LNCaP clone FGC (cell line): ENCODE measurements at regions not wholly inside any gene's neighbourhood (a gene's known extent, or its start where the extent isn't known, plus 50 kb on each side); places are given as distances from the start of the nearest gene placed in this dataset.

Source experiments
- DNase-seq: peaks from one replicate; pipeline ENCODE4 v3.0.0-alpha.2; 2011; ENCODE audit warnings: low read depth
- H3K4me3 ChIP-seq: 2 replicates; pipeline ENCODE4 v1.5.1; 2011; ENCODE audit warnings: mild to moderate bottlenecking, low read depth, low read length, control low read depth
- TF ChIP-seq, protein P1 (sequence below): IDR thresholded peaks from 2 replicates; pipeline ENCODE4 v1.5.1; 2012; ENCODE audit warnings: mild to moderate bottlenecking; ENCODE audit not compliant: control insufficient read depth, insufficient read depth; ENCODE audit errors: extremely low read depth

DNA sequence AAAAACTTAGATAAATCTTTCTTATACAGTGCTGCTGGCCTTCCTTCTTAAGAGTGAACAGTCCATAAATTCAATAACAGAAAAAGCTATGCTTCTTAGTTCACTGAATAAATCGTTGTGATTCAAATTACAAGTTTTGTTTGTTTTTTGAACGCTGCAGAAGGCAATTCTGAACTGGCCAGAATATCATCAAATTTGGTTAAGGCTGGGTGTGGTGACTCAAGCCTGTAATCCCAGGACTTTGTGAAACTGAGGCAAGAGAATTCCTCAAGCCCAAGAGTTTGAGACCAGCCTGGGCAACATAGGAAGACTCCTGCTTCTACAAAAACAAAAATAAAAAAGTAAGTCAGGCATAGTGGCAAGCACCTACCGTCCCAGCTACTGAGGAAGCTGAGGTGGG is 111.2 kb upstream of the SLC39A10 start:
- DNase-seq, result no peak
- TF ChIP-seq, protein P1, sequence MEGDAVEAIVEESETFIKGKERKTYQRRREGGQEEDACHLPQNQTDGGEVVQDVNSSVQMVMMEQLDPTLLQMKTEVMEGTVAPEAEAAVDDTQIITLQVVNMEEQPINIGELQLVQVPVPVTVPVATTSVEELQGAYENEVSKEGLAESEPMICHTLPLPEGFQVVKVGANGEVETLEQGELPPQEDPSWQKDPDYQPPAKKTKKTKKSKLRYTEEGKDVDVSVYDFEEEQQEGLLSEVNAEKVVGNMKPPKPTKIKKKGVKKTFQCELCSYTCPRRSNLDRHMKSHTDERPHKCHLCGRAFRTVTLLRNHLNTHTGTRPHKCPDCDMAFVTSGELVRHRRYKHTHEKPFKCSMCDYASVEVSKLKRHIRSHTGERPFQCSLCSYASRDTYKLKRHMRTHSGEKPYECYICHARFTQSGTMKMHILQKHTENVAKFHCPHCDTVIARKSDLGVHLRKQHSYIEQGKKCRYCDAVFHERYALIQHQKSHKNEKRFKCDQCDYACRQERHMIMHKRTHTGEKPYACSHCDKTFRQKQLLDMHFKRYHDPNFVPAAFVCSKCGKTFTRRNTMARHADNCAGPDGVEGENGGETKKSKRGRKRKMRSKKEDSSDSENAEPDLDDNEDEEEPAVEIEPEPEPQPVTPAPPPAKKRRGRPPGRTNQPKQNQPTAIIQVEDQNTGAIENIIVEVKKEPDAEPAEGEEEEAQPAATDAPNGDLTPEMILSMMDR, result no peak
- H3K4me3 ChIP-seq, result no peak overlapping the region

DNA sequence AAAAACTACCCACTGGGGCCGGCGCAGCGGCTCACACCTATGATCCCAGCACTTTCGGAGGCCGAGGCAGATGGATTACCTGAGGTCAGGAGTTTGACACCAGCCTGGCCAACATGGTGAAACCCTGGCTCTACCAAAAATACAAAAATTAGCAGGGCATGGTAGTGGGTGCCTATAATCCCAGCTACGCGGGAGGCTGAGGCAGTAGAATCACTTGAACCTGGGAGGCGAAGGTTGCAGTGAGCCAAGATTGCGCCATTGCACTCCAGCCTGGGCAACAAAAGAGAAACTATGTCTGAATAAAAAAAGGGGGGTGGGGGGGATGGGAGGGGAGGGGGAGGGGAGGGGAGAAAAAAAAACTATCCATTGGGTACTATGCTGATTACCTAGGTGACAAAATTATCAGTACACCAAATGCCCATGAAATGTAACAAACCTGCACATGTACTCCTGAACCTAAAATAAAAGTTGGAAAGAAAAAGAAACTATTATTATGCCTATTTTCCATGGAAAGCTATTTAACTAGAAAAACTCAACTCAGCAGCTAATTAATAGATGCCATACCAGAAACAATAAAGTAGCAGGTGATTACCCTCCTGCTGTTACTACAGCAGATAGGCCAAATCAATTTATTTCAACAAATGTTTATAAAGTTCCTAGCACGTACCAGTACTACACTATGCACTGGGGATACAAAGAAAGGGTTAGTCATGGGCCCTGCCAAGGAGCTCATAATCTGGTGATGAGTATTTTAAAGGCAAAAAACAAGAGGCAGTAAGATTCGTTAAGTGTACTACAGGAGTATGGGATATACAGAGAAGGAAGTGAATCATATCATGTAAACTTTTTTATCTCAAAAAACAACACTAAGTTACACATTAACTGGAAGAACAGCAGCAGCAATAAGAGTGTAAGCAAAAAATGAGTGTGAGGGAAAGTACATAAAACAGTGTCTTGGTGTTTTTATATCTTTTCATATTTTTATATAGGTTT is 112.8 kb upstream of the SLC39A10 start:
- no peak for DNase-seq
- H3K4me3 ChIP-seq, result no peak overlapping the region
- TF ChIP-seq, protein P1, result no peak

DNA sequence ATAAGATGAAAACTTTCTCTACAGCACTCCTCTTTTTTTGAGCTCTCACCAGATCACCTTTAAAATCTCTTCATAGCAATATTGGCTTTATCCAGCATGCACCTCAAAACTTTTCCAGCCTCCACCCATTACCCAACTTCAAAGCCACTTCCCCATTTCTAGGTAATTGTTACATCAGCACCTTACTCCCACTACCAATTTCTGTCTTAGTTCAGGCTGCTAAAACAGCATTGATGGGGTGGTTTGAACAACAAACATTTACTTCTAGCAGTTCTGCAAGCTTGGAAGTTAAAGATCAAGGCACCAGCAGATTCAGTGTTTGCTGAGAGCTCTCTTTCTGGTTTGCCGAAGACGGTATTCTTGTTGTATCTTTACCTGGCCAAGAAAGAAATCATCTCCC is 114.0 kb upstream of the SLC39A10 start:
- no peak for DNase-seq
- TF ChIP-seq, protein P1, result no peak
- H3K4me3 ChIP-seq, result no peak overlapping the region

DNA sequence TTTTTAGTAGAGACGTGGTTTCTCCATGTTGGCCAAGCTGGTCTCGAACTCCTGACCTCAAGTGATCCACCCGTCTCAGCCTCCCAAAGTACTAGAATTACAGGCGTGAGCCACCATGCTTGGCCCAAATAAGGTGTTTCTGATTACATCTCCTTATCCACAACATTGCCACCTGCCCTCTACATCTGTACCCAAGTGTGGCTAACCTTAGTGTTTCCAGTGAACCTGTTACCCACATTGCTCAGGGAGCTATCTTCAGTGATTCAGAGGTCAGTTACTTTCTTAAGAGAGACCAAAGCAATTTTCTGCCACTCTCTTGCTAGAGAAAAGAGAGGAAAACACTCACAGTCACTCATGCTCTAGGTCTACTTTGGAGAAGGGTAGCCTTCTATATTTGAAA is 115.0 kb upstream of the SLC39A10 start:
- DNase-seq, result no peak
- TF ChIP-seq, protein P1, result no peak
- H3K4me3 ChIP-seq, result no peak overlapping the region

DNA sequence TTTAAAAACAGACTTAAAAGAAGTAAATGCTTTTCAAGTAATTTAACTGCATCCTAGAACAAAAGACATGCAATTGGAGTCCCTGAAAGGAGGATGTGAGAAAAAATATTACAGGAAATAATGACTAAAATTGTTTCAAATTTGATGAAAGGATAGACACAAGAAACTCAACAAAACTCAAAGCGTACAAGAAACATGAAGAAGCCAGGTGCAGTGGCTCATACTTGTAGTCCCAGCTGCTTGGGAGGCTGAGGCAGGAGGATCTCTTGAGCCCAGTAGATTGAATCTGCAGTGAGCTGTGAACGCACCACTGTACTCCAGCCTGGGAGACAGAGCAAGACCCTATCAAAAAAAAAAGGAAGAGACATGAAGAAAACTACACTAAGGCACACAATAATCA is 118.1 kb upstream of the SLC39A10 start:
- DNase-seq, result no peak
- no peak overlapping the region for H3K4me3 ChIP-seq
- TF ChIP-seq, protein P1, result no peak

DNA sequence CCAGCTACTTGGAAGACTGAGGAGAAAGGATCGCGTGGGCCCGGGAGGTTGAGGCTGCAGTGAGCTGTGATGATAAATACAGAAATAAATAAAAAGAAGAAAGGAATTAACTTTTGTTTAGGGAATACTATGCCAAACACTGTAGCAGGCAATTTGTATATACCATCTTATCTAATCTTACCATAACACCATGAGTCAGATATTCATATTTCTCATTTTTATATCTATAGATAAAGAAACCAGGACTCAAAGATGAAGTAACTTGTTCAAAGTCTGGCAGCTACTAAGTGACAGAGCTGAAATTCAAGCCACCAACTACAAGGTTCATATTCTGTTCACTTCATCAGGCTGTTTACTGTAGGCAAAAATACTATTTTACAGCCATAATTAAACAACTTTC is 119.2 kb upstream of the SLC39A10 start:
- TF ChIP-seq, protein P1, result no peak
- no peak overlapping the region for H3K4me3 ChIP-seq
- DNase-seq, result no peak
